Stromal cell of bone marrow (primary cell): ENCODE measurements at regions not wholly inside any gene's neighbourhood (a gene's known extent, or its start where the extent isn't known, plus 50 kb on each side); places are given as distances from the start of the nearest gene placed in this dataset.
"Not testable (repeated sequence)": the region's sequence is repeated elsewhere in the genome, so short reads cannot be mapped to it uniquely, and the experiment has no call there.

Experiments
- DNase-seq: peaks from one replicate; pipeline ENCODE4 v3.0.0-alpha.2; 2012; ENCODE audit warnings: low read depth

DNA sequence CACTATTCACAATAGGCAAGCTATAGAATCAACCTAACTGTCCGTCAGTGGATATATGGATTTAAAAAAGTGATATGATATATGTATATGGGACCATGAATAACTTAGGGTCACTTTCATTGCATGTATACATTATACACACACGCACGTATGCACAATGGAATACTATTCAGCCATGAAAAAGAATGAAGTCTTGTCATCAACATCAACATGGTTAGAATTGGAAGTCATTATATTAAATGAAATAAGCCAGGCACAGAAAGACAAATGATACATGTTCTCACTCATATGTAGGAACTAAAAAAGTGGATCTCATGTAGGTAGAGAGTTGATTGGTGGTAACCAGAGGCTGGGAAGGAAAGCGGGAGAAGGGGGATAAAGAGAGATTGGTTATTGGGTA, 234.3 kb downstream of the VRK1 start:
- no peak for DNase-seq

DNA sequence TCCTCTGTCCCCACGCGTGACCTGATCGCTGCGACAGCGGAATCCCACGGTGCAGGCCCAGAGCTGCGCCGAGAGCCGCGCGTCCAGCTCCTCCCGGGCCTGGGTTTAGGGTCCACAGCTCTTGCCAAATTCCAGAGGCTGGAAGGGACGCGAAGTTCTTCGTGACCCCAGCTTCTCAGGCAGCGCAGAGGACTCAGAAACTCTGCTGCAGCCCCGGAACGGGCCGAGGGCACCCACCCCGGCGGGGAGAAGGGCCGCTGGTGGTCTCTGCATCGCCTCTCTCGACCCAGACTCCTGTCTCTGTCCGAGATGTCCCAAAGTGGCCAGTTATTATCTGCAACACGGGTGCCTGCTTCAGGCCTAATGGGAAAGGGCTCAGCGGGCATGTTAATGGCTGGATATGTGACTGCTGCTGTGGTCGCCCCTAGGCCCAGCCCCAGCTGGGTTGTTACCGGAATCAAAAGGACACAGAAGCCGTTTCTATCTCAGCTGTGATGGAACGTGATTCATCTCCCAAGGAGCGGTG, 236.4 kb downstream of the VRK1 start:
- no peak for DNase-seq

DNA sequence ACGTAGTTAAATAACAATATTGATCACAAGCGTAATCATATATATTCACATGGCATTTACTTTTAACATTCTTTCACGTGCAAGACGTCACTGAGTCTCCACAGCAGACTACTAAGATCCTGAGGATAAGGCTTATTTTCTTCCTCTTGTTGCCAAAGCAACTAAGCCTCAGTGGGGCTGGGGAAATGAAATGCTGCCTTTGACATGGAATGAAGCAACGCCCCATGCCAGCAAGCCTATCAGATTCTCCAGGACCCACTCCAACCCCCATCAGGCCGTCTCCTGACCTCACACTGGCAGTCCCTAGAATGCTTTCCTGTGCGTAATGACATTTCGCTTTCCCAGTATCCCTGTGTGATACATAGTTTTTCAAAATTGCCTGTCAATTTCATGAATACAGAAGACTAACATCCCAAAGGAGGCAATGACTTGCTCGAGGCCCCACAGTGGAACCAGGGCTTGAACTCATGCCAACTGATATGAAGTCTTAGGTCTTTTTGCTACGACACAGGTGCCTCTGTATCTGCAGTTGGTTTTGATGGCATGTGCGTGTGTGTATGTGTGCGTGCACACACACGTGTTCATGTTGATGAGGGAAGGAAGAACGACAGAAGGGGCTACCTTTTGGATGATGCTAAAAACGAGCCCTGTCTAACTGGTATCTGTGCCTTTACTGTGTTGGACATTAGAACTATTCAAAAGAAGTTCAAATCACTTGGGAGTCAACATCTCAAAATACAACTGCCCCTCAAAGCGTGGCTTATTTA, 239.1 kb downstream of the VRK1 start:
- DNase-seq, result no peak

DNA sequence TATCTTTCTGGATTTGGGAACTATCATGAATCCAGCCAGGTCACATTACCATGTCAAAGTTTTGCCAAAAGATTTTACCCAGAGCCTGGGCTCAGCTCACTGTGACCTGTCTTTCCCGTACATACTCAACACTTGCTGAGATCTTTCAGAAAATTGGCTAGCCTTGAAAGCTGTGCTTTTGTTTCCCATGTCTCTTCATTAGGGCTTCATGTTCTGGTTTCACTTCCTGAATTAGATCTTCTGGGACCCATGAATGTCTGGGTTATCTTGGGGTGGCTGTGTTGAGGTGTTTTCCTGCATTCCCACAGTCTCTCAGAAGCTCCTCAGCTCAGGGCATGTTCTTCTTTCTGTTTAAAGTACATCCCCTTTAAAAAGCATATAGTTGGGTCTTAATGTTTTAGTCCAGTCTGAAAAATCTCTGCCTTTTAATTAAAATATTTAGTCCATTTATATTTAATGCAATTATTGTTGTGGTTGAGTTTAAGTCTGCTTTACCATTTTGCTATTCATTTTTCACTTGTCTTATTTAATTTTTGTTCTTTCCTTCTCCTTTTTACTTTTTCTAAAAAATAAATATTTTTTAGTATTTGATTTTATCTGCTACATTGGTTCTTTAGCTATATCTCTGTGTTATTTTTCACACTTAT, 242.7 kb downstream of the VRK1 start:
- no peak for DNase-seq

DNA sequence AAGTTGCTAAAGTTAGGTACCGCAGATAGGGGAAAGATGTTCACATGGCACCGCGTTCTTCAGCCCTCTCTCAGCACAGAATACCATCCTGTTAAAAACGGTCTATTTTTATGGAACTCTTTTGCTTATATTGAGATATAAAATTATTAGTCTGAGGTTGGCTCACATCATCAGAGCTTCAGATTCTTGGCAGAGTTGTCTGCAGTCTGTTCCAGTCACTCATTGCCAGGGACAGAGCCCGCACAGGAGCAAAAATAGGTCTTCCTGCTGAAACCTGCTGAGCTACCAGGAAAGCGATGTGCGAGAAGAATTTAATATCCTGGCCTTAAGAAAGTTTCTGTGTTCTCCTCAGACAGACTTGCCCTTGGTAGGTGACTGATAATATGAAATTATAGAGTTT, 249.8 kb downstream of the VRK1 start:
- no peak for DNase-seq

DNA sequence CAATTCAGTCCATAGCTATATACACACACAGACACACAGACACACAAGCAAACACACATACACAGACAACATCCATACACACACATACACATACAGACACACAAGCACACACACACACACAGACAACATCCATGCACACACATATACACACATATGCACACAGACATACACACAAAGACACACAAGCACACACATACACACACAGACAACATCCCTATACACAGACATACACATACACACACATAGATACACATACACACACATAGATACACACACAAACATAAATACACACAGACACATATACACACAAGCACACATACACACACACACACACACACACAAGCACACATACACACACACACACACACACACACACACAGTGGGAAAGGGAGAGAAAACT, 254.8 kb downstream of the VRK1 start:
- DNase-seq, result no peak

DNA sequence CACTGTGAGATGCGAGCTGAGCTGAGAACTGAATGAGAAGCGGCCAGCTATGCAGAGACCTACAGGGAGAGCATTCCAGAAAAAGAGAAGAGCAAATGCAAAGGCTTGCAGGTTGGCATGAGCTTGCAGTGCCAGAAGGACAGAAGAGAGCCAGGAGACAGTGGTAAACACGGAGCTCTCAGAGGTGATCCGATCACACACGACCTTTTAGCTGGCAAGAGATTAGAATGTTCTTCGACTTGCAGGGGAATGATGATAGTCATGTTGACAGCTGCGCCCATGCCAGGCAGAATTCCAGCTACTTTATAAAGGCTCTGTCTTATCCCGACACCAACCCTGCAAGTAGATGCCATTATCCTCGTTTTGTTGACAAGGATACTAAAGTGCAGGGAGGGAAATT, 256.8 kb downstream of the VRK1 start:
- no peak for DNase-seq

DNA sequence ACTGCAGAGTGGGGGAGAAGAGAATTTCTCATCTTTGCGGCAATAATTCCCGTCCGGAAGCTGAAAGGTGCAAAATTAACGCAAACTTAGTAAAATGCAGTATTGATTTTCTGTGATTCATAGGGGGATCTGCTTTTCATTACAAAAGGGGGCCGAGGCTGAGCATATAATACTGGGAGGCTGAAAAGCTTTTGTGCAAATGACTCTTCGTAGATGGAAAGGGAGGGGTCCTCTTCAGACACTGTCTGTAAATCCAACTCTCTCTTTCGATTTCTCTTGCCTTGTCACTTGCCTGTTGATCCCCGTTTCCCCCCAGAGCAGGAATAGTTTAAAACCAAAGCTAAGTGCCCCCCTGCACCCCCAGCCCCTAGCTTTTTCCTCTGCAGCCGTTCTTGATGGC, 258.2 kb downstream of the VRK1 start:
- no peak for DNase-seq

DNA sequence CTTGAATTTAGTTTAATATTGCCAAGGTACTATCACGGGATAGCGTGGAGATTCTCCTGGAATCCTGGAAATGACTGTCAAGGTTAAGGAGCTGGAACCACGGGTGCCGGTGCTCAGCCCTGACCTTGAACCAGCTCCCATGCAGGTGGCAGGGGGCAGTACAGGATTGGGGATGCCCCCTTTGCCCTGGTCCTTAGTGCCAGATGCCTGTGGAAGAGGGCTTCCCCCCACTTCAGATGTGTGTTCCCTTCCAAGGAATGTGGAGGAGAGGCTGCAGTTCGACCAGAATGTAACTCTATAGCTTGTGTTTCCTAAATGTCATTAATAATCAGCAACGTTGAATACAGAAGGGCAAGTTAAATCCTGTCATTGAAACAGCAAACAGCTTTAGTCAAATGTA, 258.9 kb downstream of the VRK1 start:
- no peak for DNase-seq

DNA sequence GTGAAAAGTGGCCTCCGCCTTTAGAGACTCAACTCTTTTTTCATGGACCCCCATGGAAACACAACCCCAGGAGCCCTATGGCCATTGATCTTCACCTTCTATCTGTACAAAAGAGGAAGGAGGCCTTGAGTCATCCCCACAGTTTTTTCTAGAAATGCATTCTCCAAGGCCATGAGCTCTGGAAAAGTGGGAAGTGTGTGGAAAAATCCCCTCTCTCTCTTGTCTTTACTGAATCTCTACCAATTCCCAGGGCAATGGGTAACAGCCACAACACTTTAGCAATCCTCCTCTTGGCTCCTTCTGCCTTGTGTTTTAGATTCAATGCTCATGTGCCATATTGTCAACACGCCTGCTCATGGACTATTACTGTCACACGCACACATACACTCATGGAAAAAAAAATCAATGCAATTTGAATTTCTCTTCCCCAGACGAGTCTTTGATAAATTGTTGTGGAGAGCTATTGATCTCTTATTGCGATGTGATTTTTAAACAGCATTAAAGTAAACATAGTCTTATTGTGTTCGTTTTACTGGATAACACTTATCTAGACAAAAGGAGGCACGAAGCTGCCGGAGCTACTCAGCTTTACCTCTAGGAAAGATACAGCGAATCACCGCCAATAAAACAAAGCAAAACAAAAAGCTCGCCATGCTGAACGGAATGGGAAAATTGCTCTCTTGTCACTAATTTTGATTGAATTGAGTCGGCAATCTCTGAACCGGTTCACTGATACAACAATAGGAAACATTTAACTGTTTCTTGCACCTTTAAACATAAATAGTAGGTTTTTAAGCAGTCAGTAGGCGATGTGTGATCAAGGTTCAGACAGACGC, 260.3 kb downstream of the VRK1 start:
- no peak for DNase-seq

DNA sequence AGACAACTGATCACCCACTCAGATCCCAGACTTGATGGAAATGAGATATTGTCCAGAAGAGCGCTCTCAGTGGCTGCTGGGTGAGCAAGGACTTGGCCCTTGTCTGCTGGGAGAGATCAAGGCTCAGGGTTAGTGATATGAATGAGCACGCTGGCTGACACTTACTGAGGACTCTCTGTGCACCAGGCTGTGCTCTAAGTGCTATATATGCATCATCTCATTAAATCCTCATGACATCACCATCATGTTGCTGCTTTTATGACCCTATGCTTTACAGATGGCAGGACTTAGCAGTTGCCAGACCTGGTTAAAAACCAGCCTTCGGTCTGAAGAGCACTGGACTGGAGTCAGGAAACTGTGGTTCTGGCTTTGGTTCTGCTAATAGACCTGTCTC, 260.9 kb downstream of the VRK1 start:
- DNase-seq, result no peak

DNA sequence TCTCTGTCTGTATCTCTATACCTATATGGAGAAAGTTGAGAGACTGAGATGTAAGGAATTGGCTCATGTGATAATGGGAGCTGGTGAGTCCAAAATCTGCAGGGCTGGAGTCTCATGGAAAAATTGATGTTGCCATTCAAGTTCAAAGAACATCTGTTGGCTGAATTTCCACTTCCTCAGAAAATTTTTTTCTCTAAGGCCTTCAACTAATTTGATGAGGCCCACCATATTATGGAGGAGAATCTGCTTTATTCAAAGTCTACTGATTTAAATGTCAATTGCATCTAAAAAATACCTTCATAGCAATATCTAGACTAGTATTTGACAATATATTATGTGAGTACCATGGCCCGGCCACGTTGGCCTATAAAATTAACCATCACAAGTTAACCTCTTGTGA, 261.4 kb downstream of the VRK1 start:
- no peak for DNase-seq

DNA sequence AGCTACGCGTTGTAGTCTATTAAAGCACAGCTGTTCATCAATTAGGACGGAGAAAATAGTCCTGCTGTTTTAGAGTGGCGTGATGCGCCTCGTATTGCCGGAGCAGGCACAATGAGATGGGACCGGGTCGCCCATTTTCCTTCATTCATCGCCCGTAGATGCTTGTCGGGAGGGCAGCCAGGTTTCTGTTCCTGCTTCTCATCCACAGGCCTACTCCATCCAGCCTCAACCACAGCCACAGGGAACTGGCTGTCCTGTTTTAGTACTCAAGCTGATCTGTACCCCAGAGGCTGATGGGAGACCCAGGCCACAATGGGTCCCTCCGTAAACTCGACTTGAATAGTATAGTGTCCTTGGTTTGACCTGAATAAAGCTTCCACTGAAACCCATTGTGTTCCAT, 264.0 kb downstream of the VRK1 start:
- no peak for DNase-seq

DNA sequence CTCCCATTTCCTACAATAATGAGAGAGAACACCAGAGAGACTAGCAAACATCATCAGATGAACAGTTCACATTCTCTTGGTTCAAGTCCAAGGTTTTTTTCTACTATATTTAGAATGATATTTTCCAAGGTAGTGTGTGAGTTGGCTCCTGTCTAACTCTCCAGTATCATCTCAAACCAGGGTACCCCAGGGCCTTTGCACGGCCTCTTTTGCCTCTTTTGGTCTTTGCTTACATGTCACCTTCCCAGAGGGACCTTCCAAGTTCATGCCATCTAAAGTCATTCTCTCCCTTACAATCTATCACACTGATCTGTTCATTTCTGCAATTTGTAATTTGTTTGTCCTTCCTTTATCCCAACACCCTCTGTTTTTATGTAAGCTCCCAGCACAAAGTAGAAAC, 264.5 kb downstream of the VRK1 start:
- DNase-seq, result no peak

DNA sequence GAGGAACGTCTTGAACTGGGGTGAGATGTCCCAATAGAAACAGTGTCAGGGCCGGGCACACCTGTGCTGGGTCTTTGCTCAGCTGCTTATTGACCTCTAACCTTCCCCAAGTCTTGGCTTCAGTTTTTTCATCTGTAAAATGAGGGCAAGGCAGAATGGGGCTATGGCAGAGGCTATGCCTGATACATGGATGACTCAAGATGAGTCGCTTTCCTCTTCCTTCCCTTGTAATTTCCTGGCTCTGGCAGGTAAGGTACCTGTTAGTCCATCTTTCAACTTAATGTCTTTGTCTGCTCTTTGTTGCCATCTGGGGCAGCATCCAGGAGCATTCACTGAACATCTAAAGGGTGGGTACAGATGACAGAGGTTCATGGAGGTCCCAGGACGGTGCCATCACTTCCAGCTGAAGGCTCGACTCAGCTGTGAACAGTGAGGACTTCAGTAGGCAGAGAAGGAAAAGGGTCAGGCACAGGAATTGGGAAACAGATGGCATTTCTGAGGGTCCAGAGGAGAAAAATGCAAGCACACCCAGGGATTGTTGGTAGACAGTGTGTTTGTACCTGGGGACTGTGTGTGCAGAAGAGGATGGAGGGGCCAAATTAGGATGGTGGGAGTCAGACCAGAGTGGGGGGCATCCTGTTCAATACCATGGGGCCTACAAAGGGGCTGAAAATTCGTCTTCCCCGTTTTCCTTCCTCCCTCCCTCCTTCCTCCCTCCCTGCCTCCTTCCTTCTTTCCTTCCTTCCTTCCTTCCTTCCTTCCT, 268.3 kb downstream of the VRK1 start:
- DNase-seq, result no peak

DNA sequence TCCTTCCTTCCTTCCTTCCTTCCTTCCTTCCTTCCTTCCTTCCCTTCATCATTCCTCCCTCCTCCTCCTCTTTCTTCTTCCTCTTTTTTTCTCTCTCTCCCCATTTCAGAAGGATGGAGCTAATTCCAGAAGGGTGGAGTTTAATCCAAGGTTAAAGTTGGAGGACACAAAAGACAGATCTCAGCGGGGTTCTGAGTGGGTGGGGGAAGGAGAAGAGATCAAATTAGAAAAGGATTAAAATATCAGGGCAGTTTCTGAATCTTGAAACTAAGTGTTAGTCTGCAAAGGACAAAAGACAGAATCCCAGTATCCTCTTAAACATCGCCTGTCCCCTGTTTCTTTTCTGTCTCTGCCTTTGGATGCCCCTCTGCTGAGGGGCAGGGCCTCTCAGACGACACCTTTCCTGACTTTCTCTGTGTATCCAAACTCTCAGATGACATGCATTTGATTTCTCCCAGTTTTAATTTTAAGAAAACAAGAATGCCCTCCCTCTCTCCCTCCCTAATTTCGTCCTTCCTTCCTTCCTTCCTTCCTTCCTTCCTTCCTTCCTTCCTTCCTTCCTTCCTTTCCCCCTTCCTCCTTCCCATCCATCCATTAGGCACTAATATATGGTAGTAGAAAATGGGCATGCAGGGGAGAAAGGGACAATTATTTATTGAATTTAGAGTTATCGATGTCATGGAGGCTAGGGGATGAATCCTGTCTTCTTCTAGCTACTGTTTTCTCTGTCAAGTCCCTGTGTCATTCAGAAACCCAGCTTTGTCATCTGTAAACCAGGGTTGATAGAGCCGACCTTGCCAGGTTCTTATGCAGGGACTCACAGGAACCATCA, 269.1 kb downstream of the VRK1 start:
- no peak for DNase-seq

DNA sequence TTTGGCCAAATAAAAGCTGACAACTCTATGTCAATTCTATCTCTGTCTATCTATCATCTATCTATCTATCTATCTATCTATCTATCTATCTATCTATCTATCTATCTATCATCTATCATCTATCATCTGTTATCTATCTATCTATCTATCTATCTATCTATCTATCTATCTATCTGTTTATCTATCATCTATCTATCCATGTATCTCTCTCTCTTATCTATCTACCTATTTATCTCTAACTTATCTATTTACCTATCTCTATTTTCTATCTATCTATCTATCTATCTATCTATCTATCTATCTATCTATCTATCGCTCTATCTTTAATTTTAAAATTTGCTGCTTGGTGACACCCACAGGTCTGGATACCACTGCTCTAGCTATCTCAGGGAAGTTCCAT, 271.1 kb downstream of the VRK1 start:
- not testable (repeated sequence) for DNase-seq

DNA sequence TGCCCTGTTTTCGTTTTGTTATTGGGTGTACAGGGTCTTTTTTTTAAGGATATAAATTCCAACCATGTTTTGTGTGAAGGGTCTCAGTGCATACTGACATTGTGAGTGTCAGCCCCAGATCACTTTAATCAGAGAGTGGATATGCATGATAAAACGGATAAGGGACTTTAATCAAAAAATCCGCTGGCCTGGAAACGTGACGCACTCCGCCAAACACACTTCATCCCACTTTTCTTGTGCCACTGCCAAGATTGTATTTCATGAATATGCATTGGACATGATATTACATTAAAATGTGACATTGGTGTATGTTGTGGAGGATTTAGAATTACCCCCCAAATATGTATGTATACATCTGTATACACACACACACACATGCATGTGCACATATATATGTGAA, 273.1 kb downstream of the VRK1 start:
- no peak for DNase-seq

DNA sequence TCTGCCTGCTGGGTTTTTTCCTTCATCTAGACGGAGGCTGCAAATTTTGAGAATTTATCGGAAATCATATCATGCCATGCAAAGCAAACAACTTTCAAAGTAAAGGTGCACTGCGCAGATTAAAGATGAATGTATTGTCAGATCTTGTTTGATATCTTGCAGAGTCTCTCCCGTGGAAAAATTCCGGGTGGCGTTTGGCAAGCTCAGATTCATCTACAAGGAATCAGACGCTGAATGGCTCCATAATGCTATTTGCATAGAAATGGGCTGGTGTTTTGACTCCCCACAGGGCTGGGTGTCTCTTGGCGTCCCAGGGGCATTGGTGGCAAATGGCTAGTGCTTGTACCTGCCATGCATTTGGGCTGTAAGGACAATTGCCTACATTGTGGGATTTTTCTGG, 274.0 kb downstream of the VRK1 start:
- no peak for DNase-seq

DNA sequence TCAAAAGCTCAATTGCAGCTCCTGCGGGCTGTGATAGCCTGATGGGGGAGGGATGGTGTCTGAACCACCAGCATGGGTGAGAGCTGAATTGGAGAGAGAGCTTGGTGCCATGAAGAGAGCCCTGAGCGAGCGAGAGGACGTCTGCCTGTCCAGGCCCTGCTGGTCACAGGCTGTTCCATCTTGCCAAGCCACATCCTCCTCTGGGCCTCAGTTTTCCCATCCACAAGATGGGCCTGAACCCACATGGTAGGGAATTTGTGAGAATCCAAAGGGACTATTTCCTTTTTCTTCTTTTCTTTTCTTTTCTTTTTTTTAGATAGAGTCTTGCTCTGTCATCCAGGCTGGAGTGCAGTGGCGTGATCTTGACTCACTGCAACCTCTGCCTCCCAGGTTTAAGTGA, 276.4 kb downstream of the VRK1 start:
- no peak for DNase-seq

DNA sequence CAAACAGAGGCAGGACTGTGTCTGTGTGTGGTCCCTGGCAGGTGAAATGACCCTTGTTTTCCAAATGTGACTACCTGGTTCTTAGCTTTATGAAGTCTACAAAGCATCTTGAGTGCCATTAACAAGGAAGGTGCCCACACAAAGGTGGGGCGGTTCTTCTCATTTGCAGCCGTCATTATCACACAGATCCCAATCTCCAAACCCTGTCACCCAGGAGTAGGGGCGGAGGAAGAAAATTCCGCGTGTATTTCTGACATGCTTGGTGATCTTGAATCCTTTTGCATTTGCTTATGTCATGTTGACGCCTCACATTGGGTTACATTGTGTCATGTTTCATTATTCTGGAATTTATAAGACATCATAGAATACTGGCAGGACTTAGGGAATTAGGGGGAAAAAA, 277.3 kb downstream of the VRK1 start:
- DNase-seq, result no peak
